Upper lobe of left lung (tissue), 6 donors: ENCODE measurements at regions not wholly inside any gene's neighbourhood (a gene's known extent, or its start where the extent isn't known, plus 50 kb on each side); places are given as distances from the start of the nearest gene placed in this dataset.

ENCODE experiments used
- ATAC-seq, 2 donors: fragments of 200-7000 bp; cut with Tn5 transposase; one replicate each; pipeline ENCODE4 v1.9.1; 2022; ENCODE audit warnings: mild to moderate bottlenecking in 2 of 2, moderate library complexity in 2 of 2; ENCODE audit not compliant: low FRiP score in 2 of 2
- DNase-seq, 2 donors: peaks; one replicate each; pipeline ENCODE4 v3.0.0-alpha.2; 2019 to 2020
- H3K27ac ChIP-seq, 4 donors: fragments of 200-600 bp; sonication (generic); one replicate each; pipeline ENCODE4 v1.5.1; 2016 to 2019
- H3K27me3 ChIP-seq, 4 donors: fragments of 200-600 bp; sonication (generic); one replicate each; pipeline ENCODE4 v1.5.1; 2017 to 2019
- H3K36me3 ChIP-seq, 4 donors: fragments of 200-600 bp; sonication (generic); one replicate each; pipeline ENCODE4 v1.5.1; 2016 to 2019
- H3K4me1 ChIP-seq, 4 donors: fragments of 200-600 bp; sonication (generic); one replicate each; pipeline ENCODE4 v1.5.1; 2018 to 2019
- H3K4me3 ChIP-seq, 4 donors: fragments of 200-600 bp; sonication (generic); one replicate each; pipeline ENCODE4 v1.5.1; 2017 to 2019; ENCODE audit warnings: mild to moderate bottlenecking in 2 of 4, moderate library complexity in 1 of 4
- H3K9me3 ChIP-seq, 4 donors: fragments of 200-600 bp; sonication (generic); one replicate each; pipeline ENCODE4 v1.5.1; 2018 to 2019
- EP300 ChIP-seq, 4 donors: sonication (generic); formaldehyde crosslinking; IDR thresholded peaks; one replicate each; pipeline ENCODE4 v1.5.1; 2017; ENCODE audit warnings: antibody characterized with exemption in 4 of 4, control low read depth in 2 of 4
- POLR2A ChIP-seq, 4 donors: fragments of 450-650 bp; IDR thresholded peaks; one replicate each; pipeline ENCODE4 v1.5.1; 2016 to 2017; ENCODE audit warnings: antibody characterized with exemption in 4 of 4, mild to moderate bottlenecking in 2 of 4
- POLR2AphosphoS5 ChIP-seq, 2 donors: sonication (generic); formaldehyde crosslinking; IDR thresholded peaks; one replicate each; pipeline ENCODE4 v1.5.1; 2017; ENCODE audit warnings: antibody characterized with exemption in 2 of 2
- WGBS, 2 donors: methylation state at CpG; one replicate each; pipeline ENCODE4 v1.1.5; 2017 to 2018; 5-methylcytosine and 5-hydroxymethylcytosine counted together
- TF ChIP-seq, protein P1 (sequence below), 6 experiments: fragments of 450-650 bp in 4 of 6; fragments of 200-600 bp in 2 of 6; sonication (generic) in 2 of 6; IDR thresholded peaks; one replicate each; pipeline ENCODE4 v1.5.1; 2016 to 2019; ENCODE audit warnings: antibody characterized with exemption in 6 of 6
- donor health status: DM: no; HTN: no; CAD: no; lungs with moderate emphysema.
- donor health status: DM: no; HTN: yes; CAD: no; lungs with severe emphysema.

- H3K4me1 ChIP-seq: no peaks in the 10 kb centered on the region
Observed at GRCh38 chr16:52090080-52090479, 456.9 kb downstream of the TOX3 start.

DNA sequence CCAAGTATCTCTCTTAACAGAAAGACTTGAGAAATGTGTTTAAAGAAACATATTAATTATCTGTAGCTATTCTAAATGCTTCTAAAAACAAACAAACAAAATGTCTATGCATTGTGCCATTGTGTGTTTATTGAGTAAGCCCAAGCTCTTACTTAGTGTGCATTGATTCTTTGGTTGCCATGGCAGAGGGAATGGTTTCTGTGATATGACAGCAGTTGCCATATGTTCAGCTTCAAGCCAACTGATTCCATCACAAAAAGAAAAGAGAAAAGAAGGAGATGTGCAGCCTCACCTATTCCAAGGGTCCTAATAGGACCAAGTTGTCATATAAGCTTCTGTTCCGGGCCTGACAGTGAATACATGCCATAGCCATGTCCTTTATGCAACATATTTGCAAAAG is 457.5 kb downstream of the TOX3 start:
- Histone ChIP-seq H3K4me1 (no peaks in the 10 kb centered on the region), H3K9me3 (no peaks in the 10 kb centered on the region), H3K36me3 (no peaks in the 10 kb centered on the region), H3K27me3 (no peaks in the 10 kb centered on the region), H3K27ac (no peak overlapping the region), H3K4me3 (no peak overlapping the region)
- no peak for DNase-seq
- TF ChIP-seq, protein P1, sequence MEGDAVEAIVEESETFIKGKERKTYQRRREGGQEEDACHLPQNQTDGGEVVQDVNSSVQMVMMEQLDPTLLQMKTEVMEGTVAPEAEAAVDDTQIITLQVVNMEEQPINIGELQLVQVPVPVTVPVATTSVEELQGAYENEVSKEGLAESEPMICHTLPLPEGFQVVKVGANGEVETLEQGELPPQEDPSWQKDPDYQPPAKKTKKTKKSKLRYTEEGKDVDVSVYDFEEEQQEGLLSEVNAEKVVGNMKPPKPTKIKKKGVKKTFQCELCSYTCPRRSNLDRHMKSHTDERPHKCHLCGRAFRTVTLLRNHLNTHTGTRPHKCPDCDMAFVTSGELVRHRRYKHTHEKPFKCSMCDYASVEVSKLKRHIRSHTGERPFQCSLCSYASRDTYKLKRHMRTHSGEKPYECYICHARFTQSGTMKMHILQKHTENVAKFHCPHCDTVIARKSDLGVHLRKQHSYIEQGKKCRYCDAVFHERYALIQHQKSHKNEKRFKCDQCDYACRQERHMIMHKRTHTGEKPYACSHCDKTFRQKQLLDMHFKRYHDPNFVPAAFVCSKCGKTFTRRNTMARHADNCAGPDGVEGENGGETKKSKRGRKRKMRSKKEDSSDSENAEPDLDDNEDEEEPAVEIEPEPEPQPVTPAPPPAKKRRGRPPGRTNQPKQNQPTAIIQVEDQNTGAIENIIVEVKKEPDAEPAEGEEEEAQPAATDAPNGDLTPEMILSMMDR (IDR thresholded peaks at IDR 0.05): no peak
- TF ChIP-seq POLR2AphosphoS5 (IDR thresholded peaks at IDR 0.05) (no peak), EP300 (IDR thresholded peaks at IDR 0.05) (no peak), POLR2A (IDR thresholded peaks at IDR 0.05) (no peak)
- no peak for ATAC-seq
- WGBS, 2 donors: 72 to 84% methylated on average over 1 of the region's 1 CpG

More at GRCh38 chr16:52090080-52090479, 456.9 kb downstream of the TOX3 start:
- TF ChIP-seq, protein P1 (IDR thresholded peaks at IDR 0.05): no peak
- TF ChIP-seq POLR2A (IDR thresholded peaks at IDR 0.05) (no peak), EP300 (IDR thresholded peaks at IDR 0.05) (no peak), POLR2AphosphoS5 (IDR thresholded peaks at IDR 0.05) (no peak)
- H3K4me3 ChIP-seq: no peak overlapping the region
- no peaks in the 10 kb centered on the region for H3K27me3 ChIP-seq
- DNase-seq (no peak), ATAC-seq (no peak)
- no peaks in the 10 kb centered on the region for H3K36me3 ChIP-seq
- H3K9me3 ChIP-seq: no peaks in the 10 kb centered on the region
- no peak overlapping the region for H3K27ac ChIP-seq

- no peak overlapping the region for H3K27ac ChIP-seq
- no peak for TF ChIP-seq POLR2A (IDR thresholded peaks at IDR 0.05)
- TF ChIP-seq, protein P1 (IDR thresholded peaks at IDR 0.05): no peak
- no peak for TF ChIP-seq EP300 (IDR thresholded peaks at IDR 0.05)
- no peak for TF ChIP-seq POLR2AphosphoS5 (IDR thresholded peaks at IDR 0.05)
- no peaks in the 10 kb centered on the region for H3K36me3 ChIP-seq
- DNase-seq: no peak
- H3K9me3 ChIP-seq: no peaks in the 10 kb centered on the region
- H3K27me3 ChIP-seq: no peaks in the 10 kb centered on the region
- no peaks in the 10 kb centered on the region for H3K4me1 ChIP-seq
- no peak for ATAC-seq
- no peak overlapping the region for H3K4me3 ChIP-seq
- WGBS, 2 donors: 82 to 95% methylated on average over 1 of the region's 1 CpG
Observed at GRCh38 chr16:52086901-52087300, 460.0 kb downstream of the TOX3 start.

DNA sequence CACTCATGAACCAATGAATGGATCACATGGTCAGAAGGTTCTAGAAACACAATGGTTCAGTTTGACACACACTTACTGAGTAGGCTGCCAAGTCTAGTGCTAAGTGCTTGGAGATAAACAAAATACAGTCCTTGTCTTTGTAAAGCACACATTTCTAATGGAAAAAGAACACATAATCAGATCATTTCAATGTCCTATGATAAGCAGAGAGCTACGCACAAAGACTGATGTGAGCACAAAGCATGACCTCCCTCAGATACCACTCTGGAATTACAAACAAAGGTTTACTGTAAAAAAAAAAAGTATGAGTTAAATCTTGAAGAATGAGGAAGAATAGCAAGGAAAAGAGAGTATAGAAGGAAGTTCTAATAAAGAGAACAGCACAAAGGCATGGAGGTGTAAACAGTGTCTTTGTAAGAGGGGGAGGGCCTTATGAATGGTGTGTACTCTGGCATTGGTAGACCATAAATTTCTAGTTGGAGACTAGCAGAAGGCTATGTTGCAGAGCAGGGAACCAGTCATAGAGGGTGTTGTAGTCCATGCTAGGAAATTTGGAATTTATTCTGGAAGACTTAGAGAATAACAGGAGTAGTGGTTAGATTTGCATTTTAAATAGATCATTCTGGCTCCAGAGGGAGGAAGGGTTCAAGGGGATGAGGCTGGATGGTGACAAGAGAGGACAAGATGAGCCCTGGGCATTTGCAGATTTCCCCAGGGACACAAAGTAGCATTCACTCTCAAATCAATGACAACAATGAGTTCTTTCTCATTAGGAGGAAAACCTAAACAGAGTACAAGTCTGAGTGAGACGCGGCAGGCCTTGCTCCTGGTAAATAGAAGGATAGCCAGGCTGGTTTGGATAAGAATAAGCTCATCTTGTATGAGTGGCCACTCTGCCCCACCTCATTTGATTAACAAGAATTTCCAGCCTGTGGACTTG is 468.0 kb downstream of the TOX3 start:
- WGBS, 2 donors: 88 to 89% methylated on average over 3 of the region's 3 CpGs
- DNase-seq (no peak), ATAC-seq (no peak)
- no peaks in the 10 kb centered on the region for H3K9me3 ChIP-seq
- no peaks in the 10 kb centered on the region for H3K4me1 ChIP-seq
- no peak overlapping the region for H3K4me3 ChIP-seq
- no peaks in the 10 kb centered on the region for H3K27me3 ChIP-seq
- no peaks in the 10 kb centered on the region for H3K36me3 ChIP-seq
- no peak overlapping the region for H3K27ac ChIP-seq
- TF ChIP-seq POLR2AphosphoS5 (IDR thresholded peaks at IDR 0.05): no peak
- no peak for TF ChIP-seq POLR2A (IDR thresholded peaks at IDR 0.05)
- TF ChIP-seq, protein P1 (IDR thresholded peaks at IDR 0.05): no peak
- TF ChIP-seq EP300 (IDR thresholded peaks at IDR 0.05): no peak

DNA sequence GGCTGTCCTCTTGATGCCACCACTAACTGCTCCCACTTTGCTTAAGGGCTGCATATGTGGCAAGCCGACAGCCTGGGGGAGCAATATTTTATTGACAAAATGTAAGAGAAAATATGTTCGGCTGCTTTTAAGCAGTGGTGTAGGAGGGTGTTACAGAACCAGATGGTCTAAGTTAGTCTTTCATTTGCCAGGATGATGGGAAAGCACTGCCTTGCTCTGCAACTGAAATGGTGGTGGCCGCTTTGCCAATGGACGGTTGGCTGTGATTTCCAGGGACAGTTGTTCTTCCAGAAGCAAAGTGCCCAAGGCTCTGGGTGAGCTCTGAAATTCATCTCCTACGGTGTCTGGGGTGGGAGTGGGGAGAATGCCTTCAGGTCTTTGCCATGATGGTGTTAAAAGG is 469.3 kb downstream of the TOX3 start:
- TF ChIP-seq POLR2A (IDR thresholded peaks at IDR 0.05): no peak
- no peak for TF ChIP-seq POLR2AphosphoS5 (IDR thresholded peaks at IDR 0.05)
- TF ChIP-seq, protein P1 (IDR thresholded peaks at IDR 0.05): no peak
- TF ChIP-seq EP300 (IDR thresholded peaks at IDR 0.05): no peak
- Histone ChIP-seq H3K36me3 (no peaks in the 10 kb centered on the region), H3K4me3 (no peak overlapping the region), H3K4me1 (no peaks in the 10 kb centered on the region), H3K9me3 (no peaks in the 10 kb centered on the region), H3K27ac (no peak overlapping the region), H3K27me3 (no peaks in the 10 kb centered on the region)
- DNase-seq (no peak), ATAC-seq (no peak)
- WGBS, 2 donors: 83 to 88% methylated on average over 5 of the region's 5 CpGs
